K562 (cell line): ENCODE measurements at regions not wholly inside any gene's neighbourhood (a gene's known extent, or its start where the extent isn't known, plus 50 kb on each side); places are given as distances from the start of the nearest gene placed in this dataset.

Experiments used
- ATAC-seq: fragments of 200-7000 bp; cut with Tn5 transposase; 3 replicates; pipeline ENCODE4 v1.9.1; 2020; ENCODE audit warnings: moderate library complexity
- BruUV-seq: library from RNA; stranded (reverse); fragments of 400-500 nt; replicated peaks from 2 replicates; lab custom pipeline; 2021; lab: Mats Ljungman, UMichigan
- CTCF ChIA-PET: fragments of 300-600 bp; formaldehyde crosslinking; extraction: SDS; loops from one replicate; lab custom pipeline; 2021; ENCODE audit warnings: low intra/inter-chr PET ratio; lab: Yijun Ruan, JAX
- POLR2A ChIA-PET: fragments of 300-600, 350-650 bp; sonication (Branson Sonifier 250); formaldehyde crosslinking; extraction: SDS; loops from one replicate; lab custom pipeline; 2021; ENCODE audit warnings: antibody characterized with exemption, inconsistent platforms; lab: Yijun Ruan, JAX
- DNase-seq, 4 experiments: peaks; one replicate each; pipeline versions ENCODE4 v3.0.0 to v3.0.0-alpha.2; 2011 to 2018; ENCODE audit warnings: low spot score in 3 of 4, mixed read lengths in 3 of 4; ENCODE audit errors: extremely low read depth in 1 of 4
- FAIRE-seq: peaks from 2 replicates; lab custom pipeline; 2011; peaks lifted over from hg19 to GRCh38; lab: Jason Lieb, UNC
- H2AFZ ChIP-seq: 2 replicates; pipeline ENCODE4 v1.6.0; 2011; ENCODE audit warnings: low read depth, low read length, control low read depth, inconsistent platforms
- H3K27ac ChIP-seq: fragments of 200-600 bp; 3 replicates; pipeline ENCODE4 v1.8.0; 2011; ENCODE audit warnings: low read depth, mild to moderate bottlenecking, control low read depth, inconsistent platforms, low read length, moderate library complexity, mixed read lengths; ENCODE audit errors: extremely low read depth
- H3K27me3 ChIP-seq, 2 experiments: fragments of 300-600 bp in 1 of 2; 2 replicates in 1 of 2; 3 replicates in 1 of 2; pipeline versions ENCODE4 v1.6.0 to v1.8.0; 2011; ENCODE audit warnings: inconsistent platforms in 2 of 2, low read length in 2 of 2, mild to moderate bottlenecking in 1 of 2, mixed read lengths in 1 of 2, moderate library complexity in 1 of 2; ENCODE audit not compliant: control insufficient read depth in 2 of 2, insufficient read depth in 2 of 2
- H3K36me3 ChIP-seq: fragments of 300-600 bp; 3 replicates; pipeline ENCODE4 v1.8.0; 2011; ENCODE audit warnings: mild to moderate bottlenecking, low read length, inconsistent platforms; ENCODE audit not compliant: control insufficient read depth, insufficient read depth
- H3K4me1 ChIP-seq, 2 experiments: fragments of 200-600 bp in 1 of 2; replicated peaks in 1 of 2; 2 replicates in 1 of 2; 3 replicates in 1 of 2; pipeline versions ENCODE4 v1.5.1 to v1.8.0; 2011; ENCODE audit warnings: inconsistent platforms in 2 of 2, low read length in 2 of 2, mild to moderate bottlenecking in 1 of 2, mixed read lengths in 1 of 2, moderate library complexity in 1 of 2; ENCODE audit not compliant: control insufficient read depth in 2 of 2, insufficient read depth in 2 of 2
- H3K4me2 ChIP-seq: 2 replicates; pipeline ENCODE4 v1.6.1; 2011; ENCODE audit warnings: low read length, control low read depth, inconsistent platforms, mixed read lengths; ENCODE audit not compliant: insufficient read depth
- H3K4me3 ChIP-seq: fragments of 200-600 bp; sonication (generic), shearing (Covaris generic); 2 replicates; pipeline ENCODE4 v1.5.1; 2016; ENCODE audit warnings: control low read depth, inconsistent platforms
- H3K79me2 ChIP-seq: fragments of 200-600 bp; 3 replicates; pipeline ENCODE4 v1.8.0; 2011; ENCODE audit warnings: low read length, inconsistent platforms; ENCODE audit not compliant: control insufficient read depth, insufficient read depth
- H3K9ac ChIP-seq, 2 experiments: 2 replicates each; pipeline versions ENCODE4 v1.6.0 to v1.6.1; 2011; ENCODE audit warnings: low read depth in 2 of 2, low read length in 2 of 2, control low read depth in 1 of 2, inconsistent platforms in 1 of 2, mild to moderate bottlenecking in 1 of 2, mixed read lengths in 1 of 2; ENCODE audit not compliant: insufficient read depth in 1 of 2
- H3K9me1 ChIP-seq: one replicate; pipeline ENCODE4 v1.6.0; 2011; ENCODE audit warnings: inconsistent platforms, mild to moderate bottlenecking, low read length, moderate library complexity; ENCODE audit not compliant: control insufficient read depth, insufficient read depth
- H3K9me3 ChIP-seq: replicated peaks from 2 replicates; pipeline ENCODE4 v1.5.1; 2011; ENCODE audit warnings: low read depth, low read length, inconsistent platforms; ENCODE audit not compliant: control insufficient read depth, insufficient read depth
- H4K20me1 ChIP-seq: replicated peaks from 2 replicates; pipeline ENCODE4 v1.6.1; 2011; ENCODE audit warnings: low read length, inconsistent platforms, mixed read lengths; ENCODE audit not compliant: control insufficient read depth, insufficient read depth
- HEY1 ChIP-seq: fragments of 250-450 bp; sonication (Bioruptor Pico); IDR thresholded peaks from 2 replicates; pipeline ENCODE4 v1.5.0; 2020; ENCODE audit warnings: mild to moderate bottlenecking, moderate library complexity, borderline replicate concordance
- MAFF ChIP-seq: IDR thresholded peaks from 2 replicates; pipeline ENCODE4 v1.6.1; 2012; ENCODE audit warnings: low read length, improper control_type of control experiment
- PML ChIP-seq: IDR thresholded peaks from 2 replicates; pipeline ENCODE4 v1.6.1; 2012; ENCODE audit warnings: low read length, inconsistent platforms
- POU5F1 ChIP-seq: fragments of 150-350 bp; IDR thresholded peaks from 2 replicates; pipeline ENCODE4 v1.6.1; 2014; ENCODE audit warnings: borderline replicate concordance, low read length, low read depth, mild to moderate bottlenecking; ENCODE audit not compliant: partially characterized antibody
- RBM25 ChIP-seq: fragments of 200-400 bp; formaldehyde crosslinking; IDR thresholded peaks from 2 replicates; pipeline ENCODE4 v1.6.1; 2018; ENCODE audit warnings: low read length, low read depth, moderate library complexity; ENCODE audit not compliant: severe bottlenecking
- ZFP30 ChIP-seq: fragments of 250-450 bp; sonication (Bioruptor Pico); IDR thresholded peaks from 2 replicates; pipeline ENCODE4 v1.8.0; 2022; ENCODE audit warnings: moderate library complexity, mild to moderate bottlenecking, inconsistent platforms, borderline replicate concordance
- ZFX ChIP-seq: sonication (generic); formaldehyde crosslinking; IDR thresholded peaks from 2 replicates; pipeline ENCODE4 v1.8.0; 2022; ENCODE audit warnings: mild to moderate bottlenecking, missing genetic modification reagents, moderate library complexity
- ZNF347 ChIP-seq: fragments of 450-650 bp; formaldehyde crosslinking; IDR thresholded peaks from 2 replicates; pipeline ENCODE4 v1.4.0; 2020; ENCODE audit warnings: low read depth, mild to moderate bottlenecking, moderate library complexity
- WGBS: fragments of 100-300 bp; shearing (Covaris generic); methylation state at CpG from one replicate; pipeline ENCODE4 v1.1.6; 2016; ENCODE audit warnings: low coverage, mixed read lengths; ENCODE audit not compliant: insufficient coverage; ENCODE audit errors: missing lambda C conversion rate; 5-methylcytosine and 5-hydroxymethylcytosine counted together
- in situ Hi-C: fragments of 300-500 bp; cut with MboI; formaldehyde crosslinking; loops from 4 replicates; pipeline ENCODE4 v1.15.0; 2018; ENCODE audit warnings: inconsistent platforms, mixed read lengths
- intact Hi-C: fragments of 100-400 bp; cut with micrococcal nuclease; formaldehyde crosslinking; loops from 2 replicates; pipeline ENCODE4 v1.14.2; 2022
- TF ChIP-seq, protein P1 (sequence below): fragments of 450-650 bp; formaldehyde crosslinking; IDR thresholded peaks from 2 replicates; pipeline ENCODE4 v1.4.0; 2020; ENCODE audit warnings: mild to moderate bottlenecking, moderate library complexity

DNA sequence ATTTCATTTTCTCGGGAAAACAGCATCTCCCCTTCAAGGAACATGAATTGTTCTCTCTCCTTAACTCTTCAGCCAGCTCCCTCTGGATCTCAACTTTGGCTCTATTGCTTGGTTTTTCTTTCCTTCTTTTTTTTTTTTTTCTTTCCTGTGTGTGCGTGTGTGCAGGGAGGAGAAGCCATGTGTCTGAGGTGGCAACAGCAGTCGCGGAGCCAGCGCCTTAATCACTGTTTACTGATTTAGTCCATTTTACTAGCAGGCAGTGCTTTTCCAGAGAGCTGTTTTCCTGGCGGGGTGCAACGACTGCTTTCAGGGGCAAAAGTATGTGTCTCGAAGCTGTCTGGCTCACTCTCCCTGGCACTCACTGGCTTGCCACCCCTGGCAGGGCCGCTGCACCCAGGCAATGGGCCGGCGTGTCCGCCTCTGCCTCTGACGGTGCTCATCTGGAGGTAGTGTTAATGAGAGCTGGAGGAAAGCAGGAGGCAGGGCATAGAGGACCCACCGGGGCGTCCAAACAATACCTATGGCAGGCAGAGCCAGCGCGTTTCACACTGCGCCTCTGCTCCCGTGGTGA, 835.4 kb upstream of the NR2F2 start:
- ChIA-PET CTCF (no interaction called here), POLR2A (no interaction called here)
- no peak overlapping the region for H3K4me3 ChIP-seq
- 1% methylated on average over 19 of the region's 19 CpGs for WGBS
- in situ Hi-C loops (no loop called here), intact Hi-C loops (no loop called here)
- no peaks in the 10 kb centered on the region for H3K9me1 ChIP-seq
- H3K27ac ChIP-seq = no peak overlapping the region
- peaks cover 25 to 27% of the 10 kb centered on the region in 2 experiments for H3K27me3 ChIP-seq
- H3K36me3 ChIP-seq = no peaks in the 10 kb centered on the region
- no peaks in the 10 kb centered on the region for H4K20me1 ChIP-seq
- BruUV-seq = no TSS peak
- TF ChIP-seq ZNF347 (CRISPR knock-in tag) (no peak), MAFF (no peak), ZFP30 (CRISPR knock-in tag) (no peak), RBM25 (no peak), PML (no peak), ZFX (CRISPR knock-in tag) (no peak), POU5F1 (no peak)
- peak overlapping the region in 1 of 2 experiments; percentile 22; a peak in 1 of 4 replicates for H3K9ac ChIP-seq
- no peaks in the 10 kb centered on the region for H3K9me3 ChIP-seq
- no peaks in the 10 kb centered on the region for H3K79me2 ChIP-seq
- ATAC-seq = no peak
- no peak overlapping the region for H3K4me2 ChIP-seq
- no peak for DNase-seq
- H3K4me1 ChIP-seq = no peaks in the 10 kb centered on the region
- FAIRE-seq = no peak
- no peak overlapping the region for H2AFZ ChIP-seq

DNA sequence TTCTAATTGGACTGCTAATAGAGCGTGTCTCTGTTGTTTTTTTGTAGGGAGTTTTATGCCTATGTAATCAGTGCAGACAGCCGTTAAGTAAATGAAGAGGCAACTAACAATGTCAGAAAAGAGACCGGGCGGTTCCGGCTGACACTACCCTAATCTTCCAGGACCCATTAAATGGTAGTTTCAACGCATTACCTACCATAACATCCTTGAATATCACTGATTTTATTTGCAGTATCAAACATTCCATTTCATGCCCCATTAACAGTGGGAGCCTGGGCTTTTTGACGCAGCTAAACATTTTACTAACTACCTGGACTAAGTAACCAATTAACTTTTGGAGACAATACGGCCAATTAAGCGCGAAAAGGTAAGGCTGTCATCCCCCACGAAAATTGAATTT, 832.9 kb upstream of the NR2F2 start:
- H3K27me3 ChIP-seq = peaks cover 25 to 27% of the 10 kb centered on the region in 2 experiments
- no peak overlapping the region for H3K4me3 ChIP-seq
- H3K4me2 ChIP-seq = no peak overlapping the region
- intact Hi-C loops (no loop called here), in situ Hi-C loops (no loop called here)
- ChIA-PET POLR2A (no interaction called here), CTCF (no interaction called here)
- no peaks in the 10 kb centered on the region for H3K9me1 ChIP-seq
- WGBS = 6% methylated on average over 11 of the region's 11 CpGs
- H4K20me1 ChIP-seq = no peaks in the 10 kb centered on the region
- H3K79me2 ChIP-seq = no peaks in the 10 kb centered on the region
- no peak overlapping the region for H2AFZ ChIP-seq
- H3K9ac ChIP-seq = no peak overlapping the region
- no peaks in the 10 kb centered on the region for H3K4me1 ChIP-seq
- FAIRE-seq = no peak
- no peaks in the 10 kb centered on the region for H3K36me3 ChIP-seq
- H3K27ac ChIP-seq = no peak overlapping the region
- no peak for ATAC-seq
- no peak for TF ChIP-seq HEY1
- TF ChIP-seq, protein P1, sequence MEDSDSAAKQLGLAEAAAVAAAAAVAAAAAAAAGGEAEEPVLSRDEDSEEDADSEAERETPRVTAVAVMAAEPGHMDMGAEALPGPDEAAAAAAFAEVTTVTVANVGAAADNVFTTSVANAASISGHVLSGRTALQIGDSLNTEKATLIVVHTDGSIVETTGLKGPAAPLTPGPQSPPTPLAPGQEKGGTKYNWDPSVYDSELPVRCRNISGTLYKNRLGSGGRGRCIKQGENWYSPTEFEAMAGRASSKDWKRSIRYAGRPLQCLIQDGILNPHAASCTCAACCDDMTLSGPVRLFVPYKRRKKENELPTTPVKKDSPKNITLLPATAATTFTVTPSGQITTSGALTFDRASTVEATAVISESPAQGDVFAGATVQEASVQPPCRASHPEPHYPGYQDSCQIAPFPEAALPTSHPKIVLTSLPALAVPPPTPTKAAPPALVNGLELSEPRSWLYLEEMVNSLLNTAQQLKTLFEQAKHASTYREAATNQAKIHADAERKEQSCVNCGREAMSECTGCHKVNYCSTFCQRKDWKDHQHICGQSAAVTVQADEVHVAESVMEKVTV = no peak
- no peaks in the 10 kb centered on the region for H3K9me3 ChIP-seq
- DNase-seq = no peak
- no TSS peak for BruUV-seq
